Renal pelvis (tissue), 1 donor: ENCODE measurements at regions not wholly inside any gene's neighbourhood (a gene's known extent, or its start where the extent isn't known, plus 50 kb on each side); places are given as distances from the start of the nearest gene placed in this dataset.
"Not testable (repeated sequence)": the region's sequence is repeated elsewhere in the genome, so short reads cannot be mapped to it uniquely, and the experiment has no call there.

Experiments
- DNase-seq: peaks from one replicate; pipeline ENCODE4 v3.0.0-alpha.2; 2013

DNA sequence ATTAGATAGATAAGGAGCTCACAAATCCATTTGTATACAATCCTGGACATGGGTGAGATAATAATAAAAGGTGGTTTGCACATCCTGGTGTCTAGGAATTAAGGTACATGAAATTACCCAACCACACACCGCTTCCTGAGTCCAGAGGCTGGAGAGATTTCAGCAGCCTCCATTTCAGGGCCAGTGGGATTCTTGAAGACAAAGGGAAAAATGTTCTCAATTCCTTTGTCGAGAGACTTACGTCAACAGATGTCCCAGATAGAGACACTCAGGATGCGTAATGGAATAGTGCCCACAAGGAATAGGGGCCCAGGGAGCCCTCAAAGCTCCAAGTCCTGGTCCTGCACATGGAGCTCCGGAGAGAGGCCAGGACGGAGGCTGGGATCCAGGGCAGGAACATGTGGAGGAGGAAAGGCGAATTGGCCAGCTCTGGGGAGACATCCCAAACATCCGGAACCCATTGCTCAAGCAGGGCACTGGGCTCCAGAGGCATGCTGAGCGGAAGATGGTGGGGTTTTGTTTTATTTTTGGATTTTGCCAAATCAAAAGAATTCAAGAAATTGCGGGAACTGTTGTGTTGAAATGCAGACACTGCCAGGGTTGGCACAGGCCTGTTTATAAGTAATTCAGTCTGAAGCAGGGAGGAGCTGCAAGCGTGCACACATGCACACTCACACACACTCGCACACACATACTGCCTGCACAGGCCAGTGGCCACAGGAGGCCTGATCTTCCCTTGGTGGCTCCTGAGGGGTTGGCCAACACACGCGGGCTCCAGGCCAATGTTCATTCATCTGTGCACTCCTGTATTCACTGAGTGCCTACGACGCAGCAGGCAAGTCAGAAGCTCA lies 97.2 kb downstream of the NOG start:
- no peak for DNase-seq

DNA sequence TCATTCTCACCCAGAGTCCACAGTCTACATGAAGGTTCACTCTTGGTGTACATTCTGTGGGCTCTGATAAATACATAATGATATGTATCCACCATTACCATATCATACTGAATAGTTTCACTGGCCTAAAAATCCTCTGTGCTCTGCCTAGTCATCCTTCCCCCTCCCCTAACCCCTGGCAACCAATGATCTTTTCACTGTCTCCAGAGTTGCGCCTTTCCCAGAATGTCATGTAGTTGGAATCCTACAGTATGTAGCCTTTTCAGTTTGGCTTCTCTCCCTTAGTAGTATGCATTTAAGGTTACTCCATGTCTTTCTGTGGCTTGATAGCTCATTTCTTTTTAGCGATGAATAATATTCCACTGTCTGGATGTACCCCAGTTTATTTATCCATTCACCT lies 101.3 kb downstream of the NOG start:
- no peak for DNase-seq

DNA sequence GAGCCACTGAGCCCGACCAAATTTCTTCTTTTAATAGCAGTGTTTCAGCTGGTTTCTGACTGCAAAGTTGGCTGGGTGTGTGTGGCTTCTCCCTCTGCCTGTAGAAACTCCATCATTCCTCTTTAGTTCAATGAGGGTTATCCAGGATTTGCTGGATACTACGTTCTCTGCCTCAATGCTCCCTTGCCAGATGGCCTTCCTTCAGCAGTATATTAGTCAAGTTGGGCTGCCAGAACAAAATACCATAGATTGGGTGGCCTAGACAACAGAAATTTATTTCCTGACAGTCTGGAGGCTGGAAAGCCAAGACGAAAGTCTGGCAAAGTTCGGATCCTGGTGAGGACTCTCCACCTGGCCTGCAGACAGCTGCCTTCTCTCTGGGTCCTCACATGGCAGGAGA lies 103.7 kb downstream of the NOG start:
- no peak for DNase-seq

DNA sequence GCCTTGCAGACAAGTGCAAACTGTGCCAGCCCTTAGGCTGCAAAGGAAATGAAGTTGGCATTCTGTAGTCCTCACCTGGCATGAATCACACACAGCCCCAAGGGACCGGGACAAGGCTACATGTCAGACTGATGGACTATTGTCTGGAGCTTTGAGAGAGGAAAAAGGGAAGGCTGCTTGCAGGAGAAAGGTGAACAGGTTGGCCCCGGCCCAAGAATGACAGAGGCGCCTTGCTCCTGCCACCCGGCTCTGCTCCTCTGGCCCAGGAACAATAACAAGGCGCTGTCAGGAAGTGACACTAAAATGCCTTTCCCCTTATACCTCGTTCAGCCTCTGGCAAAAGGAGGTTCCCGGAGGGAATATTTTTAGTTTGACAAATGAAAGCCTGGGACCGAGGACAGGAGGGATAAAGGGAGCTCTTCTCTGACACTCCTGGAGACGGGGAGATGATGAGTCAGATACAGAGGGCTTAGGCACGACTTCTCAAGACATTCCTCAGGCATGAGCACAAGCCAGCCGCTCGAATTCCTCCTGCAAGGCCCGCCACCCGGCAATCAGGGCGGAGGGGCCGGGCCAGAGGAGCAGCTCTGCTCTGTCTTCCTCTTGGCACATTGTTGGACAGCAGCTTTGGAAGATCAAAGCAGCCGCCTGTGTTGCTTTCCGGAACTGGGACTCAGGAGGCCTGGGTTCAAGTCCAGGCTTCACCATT lies 105.8 kb downstream of the NOG start:
- DNase-seq = peak; percentile 71

DNA sequence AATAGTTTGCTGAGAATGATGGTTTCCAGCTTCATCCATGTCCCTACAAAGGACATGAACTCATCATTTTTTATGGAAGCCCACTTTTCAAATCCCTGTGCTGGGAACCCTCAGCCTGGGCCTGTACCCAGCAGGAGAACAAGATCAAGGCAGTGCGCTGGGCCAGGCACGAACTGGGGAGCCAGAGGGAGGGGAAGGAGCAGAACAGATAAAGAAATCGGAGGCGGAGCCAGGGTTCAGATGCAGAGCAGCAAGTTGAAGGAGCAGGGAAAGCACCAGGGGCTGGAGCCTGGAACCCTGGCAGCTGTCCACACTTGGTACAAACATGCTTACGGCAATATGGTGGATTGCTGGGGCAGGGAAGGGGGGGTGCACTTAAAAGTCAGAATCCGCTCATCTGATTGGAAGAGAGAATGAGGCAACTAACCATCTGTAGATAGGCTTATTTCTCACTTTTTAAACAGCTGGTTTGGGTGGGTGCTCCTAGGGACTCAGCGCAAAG lies 107.5 kb downstream of the NOG start:
- no peak for DNase-seq

DNA sequence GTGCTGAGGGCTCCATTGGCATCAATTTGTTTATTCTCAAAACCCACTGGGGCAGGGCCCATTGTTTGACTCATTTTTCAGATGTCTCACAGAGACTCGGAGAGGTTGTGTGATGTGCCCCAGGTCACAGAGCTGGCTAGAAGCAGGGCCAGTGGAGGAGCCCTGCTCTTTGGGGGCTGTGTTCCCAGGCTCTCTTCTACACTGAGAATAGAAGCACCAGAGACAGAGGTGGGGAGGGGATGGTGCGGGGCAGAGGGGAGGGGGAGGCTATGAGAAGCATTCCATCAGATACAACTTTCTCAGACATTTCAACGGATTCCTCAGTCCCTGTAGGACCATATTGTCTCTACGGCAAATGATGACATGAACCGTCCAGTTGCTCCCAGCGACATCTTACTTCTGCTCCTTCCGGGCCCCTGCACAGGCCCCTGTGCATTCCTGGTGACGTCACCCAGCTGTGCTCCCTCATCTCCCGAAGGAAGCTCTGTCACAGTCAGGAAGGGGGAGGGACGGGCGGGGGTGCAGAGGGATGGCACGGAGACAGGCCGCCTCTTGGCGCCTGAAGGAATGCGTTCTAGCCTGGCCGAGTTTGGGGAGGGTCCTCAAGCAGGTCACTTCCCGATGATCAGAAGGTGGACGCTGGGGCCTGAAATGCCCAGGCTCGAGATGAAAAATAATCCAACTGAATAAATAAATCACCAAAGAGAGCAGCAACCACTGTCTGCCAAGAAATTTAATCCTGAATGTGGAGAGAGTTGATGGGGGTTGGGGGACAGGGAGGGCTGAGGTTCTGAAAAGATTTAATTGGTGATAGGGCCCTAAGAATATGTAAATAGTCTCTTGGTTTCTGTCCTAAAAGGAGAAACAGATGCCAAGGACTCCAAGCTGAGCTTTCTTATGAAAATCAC lies 114.1 kb downstream of the NOG start:
- DNase-seq = peak; percentile 70

GRCh38 chr17:56708220-56708558 lies 114.7 kb downstream of the NOG start:
- no peak for DNase-seq

- DNase-seq = no peak
Observed at GRCh38 chr17:56708670-56709410, 115.3 kb downstream of the NOG start.

DNA sequence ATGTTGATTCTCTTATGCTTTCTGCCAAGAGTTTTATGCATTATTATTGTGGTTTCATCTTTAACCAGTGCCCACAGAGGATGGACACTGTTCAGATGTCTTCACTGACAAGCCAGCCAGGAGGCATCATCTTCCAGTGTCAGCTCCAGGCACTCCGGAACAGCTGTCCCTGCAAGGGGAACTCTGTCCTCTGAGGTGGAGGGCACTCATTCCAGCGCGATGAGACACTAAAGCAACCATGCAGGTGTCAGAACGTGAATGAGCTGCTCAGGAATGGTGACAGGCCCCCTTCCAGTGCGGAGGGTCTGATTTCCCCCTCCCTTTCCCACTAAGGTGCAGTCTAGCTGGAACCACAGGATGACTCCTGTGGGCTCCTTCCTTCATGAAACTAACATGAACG lies 117.5 kb downstream of the NOG start:
- DNase-seq = no peak

GRCh38 chr17:56715613-56716357 lies 117.9 kb downstream of the C17orf67 start:
- peak; percentile 75 for DNase-seq

DNA sequence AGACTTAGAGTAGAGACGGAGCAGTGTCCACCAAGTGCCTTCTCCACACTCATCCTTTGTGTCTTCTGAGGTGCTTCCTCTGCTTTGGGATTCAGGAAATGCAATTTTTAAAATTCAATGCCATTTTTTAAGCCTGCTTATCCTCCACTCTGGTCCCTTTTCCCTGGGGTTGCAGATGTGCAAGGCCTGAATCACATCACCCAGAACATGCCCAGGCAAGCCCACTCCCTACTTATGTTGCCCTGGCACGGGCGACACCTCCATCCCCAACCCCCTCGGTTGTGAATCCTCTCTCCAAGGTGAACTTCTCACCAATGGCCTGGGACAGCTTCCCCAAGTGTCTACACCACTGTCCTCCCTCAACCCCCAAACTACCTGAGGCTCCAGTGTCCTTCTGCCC lies 116.2 kb downstream of the C17orf67 start:
- DNase-seq = no peak

DNA sequence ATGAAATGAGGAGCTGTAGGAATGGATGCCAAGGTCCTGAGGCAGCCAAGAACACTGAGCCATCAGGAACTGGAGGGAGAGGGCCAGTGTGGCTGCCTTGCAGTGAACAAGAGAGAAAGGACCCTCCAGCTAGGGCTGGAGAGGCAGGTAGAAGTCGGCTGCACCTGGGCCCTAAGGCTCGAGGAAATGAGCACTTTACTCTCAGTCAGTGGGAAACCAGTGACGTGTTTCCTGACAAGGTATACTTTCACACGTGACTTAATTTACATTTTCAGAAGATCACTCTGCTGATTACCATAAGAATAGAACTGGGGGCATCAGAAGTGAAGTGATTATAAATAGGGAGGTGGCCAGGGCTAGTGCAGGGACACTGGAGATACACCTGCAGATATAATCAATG lies 115.2 kb downstream of the C17orf67 start:
- no peak for DNase-seq

- no peak for DNase-seq
Observed at GRCh38 chr17:56723421-56723820, 110.3 kb downstream of the C17orf67 start.

- no peak for DNase-seq
Observed at GRCh38 chr17:56724664-56725063, 109.1 kb downstream of the C17orf67 start.

- no peak for DNase-seq
Observed at GRCh38 chr17:56725144-56725543, 108.6 kb downstream of the C17orf67 start.

DNA sequence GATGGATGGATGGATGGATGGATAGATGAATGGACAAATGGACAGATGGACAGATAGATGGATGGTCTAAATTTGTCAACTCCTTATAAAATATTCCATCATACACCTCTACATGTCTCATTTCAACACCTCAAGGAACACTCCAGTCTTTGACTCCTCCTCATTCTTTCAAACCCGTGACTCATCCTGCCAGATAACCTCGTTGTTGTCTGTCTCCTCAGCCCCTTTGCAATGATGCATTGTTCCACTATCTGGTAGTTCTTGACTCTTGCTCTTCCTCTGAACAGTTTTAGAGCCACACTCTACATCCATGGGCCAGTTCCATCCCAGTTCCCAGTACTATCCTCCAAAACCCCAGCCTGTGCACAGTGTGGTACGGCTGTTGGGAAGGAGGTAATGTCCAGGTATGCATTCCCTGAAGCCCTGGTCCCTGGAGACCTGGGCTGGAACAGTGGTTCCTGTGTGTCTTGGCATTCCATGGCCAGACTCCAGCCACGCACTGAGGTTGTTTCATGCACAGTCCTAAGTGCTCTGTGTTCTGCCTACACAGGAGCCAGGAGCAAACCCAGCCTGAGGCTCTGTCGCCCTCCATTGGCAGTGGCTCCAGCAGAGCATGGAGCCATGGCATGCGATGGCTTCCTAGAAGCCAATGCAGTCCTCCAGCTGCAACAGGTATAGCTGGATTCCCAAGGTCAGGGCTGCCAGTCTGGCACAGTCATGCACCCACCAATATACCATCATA lies 105.7 kb downstream of the C17orf67 start:
- DNase-seq = no peak

DNA sequence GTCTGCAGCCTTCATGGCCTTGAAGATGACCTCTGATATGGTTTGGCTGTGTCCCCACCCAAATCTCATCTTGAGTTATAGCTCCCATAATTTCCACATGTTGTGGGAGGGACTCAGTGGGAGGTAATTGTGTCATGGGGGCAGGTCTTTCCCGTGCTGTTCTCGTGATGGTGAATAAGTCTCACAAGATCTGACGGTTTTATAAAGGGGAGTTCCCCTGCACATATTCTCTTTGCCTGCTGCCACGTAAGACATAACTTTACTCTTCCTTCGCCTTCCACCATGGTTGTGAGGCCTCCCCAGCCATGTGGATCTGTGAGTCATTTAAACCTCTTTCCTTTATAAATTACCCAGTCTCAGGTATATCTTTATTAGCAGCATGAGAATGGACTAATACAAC lies 102.6 kb downstream of the C17orf67 start:
- not testable (repeated sequence) for DNase-seq

DNA sequence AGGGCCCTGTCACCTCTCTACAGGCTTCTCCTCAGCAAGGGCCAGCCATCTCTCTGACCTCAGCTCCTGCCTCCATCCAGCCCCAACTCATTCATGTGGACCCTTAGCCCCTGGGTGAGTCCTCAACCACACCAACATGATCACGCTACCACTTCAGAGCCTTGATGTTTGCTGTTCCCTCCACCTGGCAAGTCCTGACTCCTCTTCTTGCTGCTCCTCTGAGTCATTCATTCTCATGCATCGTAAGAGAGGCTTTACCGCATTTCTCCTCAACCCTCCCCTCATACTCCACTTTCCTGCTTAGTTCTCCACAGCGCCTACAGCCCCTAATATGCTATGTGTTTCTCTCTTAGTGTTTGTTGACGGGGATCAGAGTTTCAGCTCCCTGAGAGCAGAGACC lies 99.9 kb downstream of the C17orf67 start:
- DNase-seq = no peak

DNA sequence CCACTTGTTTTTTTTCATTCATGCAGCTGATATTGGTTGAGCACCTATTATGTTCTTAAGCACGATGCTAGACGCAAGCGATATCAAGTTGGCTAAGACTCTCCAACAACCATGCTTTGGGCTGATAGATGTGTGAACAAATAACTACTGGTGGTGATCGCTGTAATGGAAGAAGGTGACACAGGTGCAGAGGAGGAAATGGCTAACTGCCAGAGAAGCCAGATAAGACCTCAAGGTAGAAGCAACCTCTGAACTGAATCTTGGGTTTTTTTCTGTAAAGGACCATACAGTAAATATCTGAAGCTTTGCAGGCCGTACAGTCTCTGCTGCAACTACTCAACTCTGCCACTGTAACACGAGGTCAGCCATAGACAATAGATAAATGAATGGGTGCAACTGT lies 97.9 kb downstream of the C17orf67 start:
- no peak for DNase-seq
